HG03432 (cell line): ENCODE measurements at regions not wholly inside any gene's neighbourhood (a gene's known extent, or its start where the extent isn't known, plus 50 kb on each side); places are given as distances from the start of the nearest gene placed in this dataset.
"Not testable (repeated sequence)": the region's sequence is repeated elsewhere in the genome, so short reads cannot be mapped to it uniquely, and the experiment has no call there.

Experiments
- ATAC-seq: cut with Tn5 transposase; IDR thresholded peaks from one replicate; pipeline ENCODE4 v1.9.1; 2021; ENCODE audit warnings: mild to moderate bottlenecking, moderate library complexity; ENCODE audit not compliant: unreplicated experiment

GRCh38 chr5:138702166-138703077 is 50.8 kb upstream of the CTNNA1 start:
- ATAC-seq: no peak

DNA sequence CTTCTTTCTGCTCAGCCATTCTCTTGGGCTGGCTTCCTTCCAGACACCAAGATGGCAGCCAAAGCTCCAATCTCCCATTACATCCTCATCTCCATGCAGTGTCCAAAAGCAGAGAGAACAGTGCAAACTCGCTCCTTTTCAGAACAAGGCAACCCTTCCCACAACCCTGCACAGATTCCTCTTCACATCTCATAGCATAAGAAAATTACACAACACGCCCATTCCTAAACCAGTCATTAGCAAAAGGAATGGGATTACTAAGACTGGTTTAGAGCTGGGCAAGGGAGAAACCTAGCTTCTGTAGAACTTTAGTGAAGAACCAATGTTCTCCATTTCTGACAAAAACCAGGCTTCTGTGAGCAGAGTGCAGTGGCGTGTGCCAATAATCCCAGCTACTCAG is 51.5 kb upstream of the CTNNA1 start:
- no peak for ATAC-seq

DNA sequence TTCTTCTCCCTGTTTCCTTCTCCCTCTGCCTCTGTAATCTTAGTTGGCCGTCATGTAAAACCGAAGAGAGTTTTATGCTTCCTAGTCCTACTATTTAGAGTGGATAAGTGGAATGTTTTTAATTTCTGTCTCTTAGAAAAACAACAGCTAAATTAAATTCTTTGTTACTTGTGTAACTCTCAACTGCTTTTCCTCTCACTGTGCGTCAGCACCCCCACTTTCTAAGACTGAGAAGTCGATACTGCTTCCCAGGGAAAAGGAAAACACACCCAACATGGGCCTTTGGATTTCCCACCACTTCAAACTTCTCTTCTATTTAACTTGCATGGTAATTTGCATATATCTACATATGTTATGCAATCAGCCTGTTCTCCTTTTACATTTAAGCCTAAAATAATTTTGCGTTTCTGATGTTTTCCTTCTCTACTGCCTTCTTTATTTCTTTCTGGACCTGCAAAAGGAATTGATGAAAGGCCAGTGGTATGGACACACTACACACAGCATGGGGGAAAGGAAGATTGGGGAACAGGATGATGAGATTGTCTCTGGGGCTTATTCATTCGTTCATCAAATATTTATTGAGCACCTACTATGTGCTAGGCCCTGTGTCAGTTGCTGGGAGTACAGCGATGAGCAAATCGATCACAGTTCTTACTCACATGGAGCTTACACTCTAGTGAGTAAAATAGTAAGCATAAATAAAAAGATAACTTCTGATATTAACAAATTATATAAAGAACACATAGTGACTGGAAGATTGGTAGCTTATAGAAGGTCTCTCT is 52.5 kb upstream of the CTNNA1 start:
- ATAC-seq: no peak

DNA sequence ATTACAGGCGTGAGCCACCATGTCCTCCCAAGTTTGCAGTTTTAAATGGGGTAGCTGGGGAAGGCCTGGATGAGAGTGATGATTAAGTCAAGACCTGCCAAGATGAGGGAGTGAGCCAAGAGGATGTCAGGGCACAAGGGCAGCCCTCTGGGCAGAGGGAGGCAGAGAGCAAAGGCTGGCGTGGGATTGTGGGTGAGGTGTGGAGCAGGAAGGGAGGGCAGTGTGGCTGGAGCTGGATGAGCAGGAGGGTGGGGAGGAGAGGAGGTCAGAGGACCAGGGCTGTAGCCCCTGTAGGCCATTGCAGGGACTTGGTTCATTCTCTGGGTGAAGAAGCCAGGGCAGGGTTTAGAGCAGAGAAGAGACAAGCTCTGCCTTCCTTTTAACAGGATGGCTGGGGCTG is 53.7 kb upstream of the CTNNA1 start:
- ATAC-seq: no peak

- ATAC-seq: no peak
Measured at GRCh38 chr5:138698713-138699112, 54.5 kb upstream of the CTNNA1 start.

- ATAC-seq: no peak
Measured at GRCh38 chr5:138697720-138698360, 55.4 kb upstream of the CTNNA1 start.

DNA sequence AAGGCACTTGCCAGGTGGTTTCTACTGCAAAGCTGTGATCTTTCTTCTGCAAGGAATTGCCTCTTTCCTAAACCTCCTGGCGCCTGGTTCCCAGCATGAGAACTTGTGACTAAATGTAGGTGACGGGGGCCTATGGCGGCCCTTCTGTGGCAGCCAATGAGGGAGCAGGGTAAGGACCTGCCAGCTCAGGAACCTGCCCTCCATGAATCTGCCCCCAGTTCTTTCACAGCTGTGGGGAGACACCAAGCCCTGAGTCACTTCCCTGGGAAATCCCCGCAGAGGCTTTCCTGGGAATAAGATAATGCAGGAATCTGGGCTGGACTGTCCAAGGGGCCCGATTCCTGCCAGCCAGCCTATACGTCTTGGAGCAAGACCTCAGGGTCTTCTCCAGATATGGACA is 56.7 kb upstream of the CTNNA1 start:
- no peak for ATAC-seq

- no peak for ATAC-seq
Measured at GRCh38 chr5:138695781-138696180, 57.4 kb upstream of the CTNNA1 start.

DNA sequence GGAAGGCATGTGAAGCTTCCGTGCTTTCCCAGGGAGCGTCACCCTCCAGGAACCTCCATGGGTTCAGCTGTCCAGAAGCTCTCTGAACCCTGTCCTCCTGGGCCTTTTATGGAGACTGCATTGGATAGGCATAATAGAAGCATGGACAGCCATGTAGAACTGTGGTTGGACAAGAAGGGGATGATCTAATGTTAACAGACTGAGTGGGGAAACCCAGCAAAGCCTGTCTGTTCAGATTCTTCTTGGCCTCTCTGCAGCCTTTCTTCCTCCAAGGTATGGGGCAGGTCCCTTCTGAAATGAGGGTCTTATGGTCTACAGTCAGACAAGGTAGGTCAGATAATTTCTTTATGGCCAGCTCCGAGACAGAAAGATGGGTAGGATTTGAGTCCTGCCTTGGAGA is 59.1 kb upstream of the CTNNA1 start:
- ATAC-seq: no peak

DNA sequence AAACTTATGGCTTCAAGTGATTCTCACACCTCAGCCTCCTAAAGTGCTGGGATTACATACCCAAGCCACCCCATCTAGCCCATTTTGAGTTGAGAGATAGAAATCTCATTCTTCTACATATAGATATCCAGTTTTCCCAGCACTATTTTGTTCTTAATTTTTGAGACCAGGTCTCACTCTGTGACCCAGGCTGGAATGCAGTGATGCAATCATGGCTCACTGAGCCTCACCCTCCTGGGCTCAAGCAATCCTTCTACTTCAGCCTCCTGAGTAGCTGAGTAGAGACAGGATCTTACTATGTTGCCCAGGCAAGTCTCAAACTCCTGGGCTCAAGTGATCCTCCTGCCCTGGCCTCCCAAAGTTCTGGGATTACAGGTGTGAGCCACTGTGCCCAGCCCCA is 60.9 kb upstream of the CTNNA1 start:
- no peak for ATAC-seq

DNA sequence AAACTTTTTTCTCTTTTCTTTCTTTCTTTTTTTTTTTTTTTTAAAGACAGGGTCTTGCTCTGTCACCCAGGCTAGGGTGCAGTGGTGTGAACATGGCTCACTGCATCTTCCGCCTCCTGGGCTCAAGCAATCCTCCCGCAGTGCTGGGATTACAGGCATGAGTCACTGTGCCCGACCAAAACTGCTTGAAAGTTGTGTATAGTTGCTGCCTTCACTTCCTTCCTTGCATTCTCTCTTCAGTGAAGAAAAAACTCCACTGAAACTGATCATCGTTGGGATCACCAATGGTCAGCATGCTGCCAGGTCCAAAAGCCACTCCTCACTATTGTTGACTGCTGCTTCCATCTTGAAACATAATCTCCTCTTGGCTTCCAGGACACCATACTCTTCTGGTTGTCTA is 66.6 kb upstream of the CTNNA1 start:
- ATAC-seq: no peak

DNA sequence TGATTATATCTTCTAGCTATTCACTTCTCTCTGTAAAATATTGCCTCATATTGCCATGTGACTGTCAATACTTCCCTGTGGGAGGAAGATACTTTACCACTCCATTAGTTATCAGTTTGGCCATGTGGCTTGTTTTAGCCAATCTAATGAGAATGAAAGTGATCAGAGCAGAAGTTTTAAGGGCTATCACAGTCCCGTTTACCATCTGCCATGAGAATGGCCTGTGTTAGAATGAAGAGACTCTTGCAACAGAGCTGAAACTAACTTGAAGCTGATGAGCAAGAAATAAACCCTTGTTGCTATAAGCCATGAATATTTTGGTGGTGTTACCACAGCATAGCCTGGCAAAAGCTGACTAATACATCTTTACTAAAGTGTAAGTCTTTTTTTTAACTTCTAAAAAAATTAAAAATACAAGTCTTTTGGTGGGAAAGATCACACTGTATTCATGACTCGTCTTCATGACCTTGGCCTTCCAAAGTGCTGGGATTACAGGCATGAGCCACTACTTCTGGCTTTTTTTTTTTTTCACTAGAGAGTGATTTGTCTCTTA is 68.0 kb upstream of the CTNNA1 start:
- ATAC-seq: no peak

GRCh38 chr5:138682462-138682861 is 70.8 kb upstream of the CTNNA1 start:
- ATAC-seq: not testable (repeated sequence)

- not testable (repeated sequence) for ATAC-seq
Measured at GRCh38 chr5:138678826-138679225, 74.4 kb upstream of the CTNNA1 start.

GRCh38 chr5:138677782-138678181 is 75.4 kb upstream of the CTNNA1 start:
- no peak for ATAC-seq

- ATAC-seq: no peak
Measured at GRCh38 chr5:138676556-138677193, 76.5 kb upstream of the CTNNA1 start.

GRCh38 chr5:138676002-138676401 is 77.2 kb upstream of the CTNNA1 start:
- no peak for ATAC-seq

GRCh38 chr5:138668451-138669380 is 84.5 kb upstream of the CTNNA1 start:
- no peak for ATAC-seq

- ATAC-seq: not testable (repeated sequence)
Measured at GRCh38 chr5:138667782-138668331, 85.4 kb upstream of the CTNNA1 start.
